ENCODE measurements at regions not wholly inside any gene's neighbourhood (a gene's known extent, or its start where the extent isn't known, plus 50 kb on each side); places are given as distances from the start of the nearest gene placed in this dataset.

GRCh38 chr14:82390586-82390985, 856.9 kb upstream of the SEL1L start:
- DNase-seq = no peak

GRCh38 chr14:82394916-82395315, 861.3 kb upstream of the SEL1L start:
- no peak for DNase-seq

- DNase-seq = no peak
Measured at GRCh38 chr14:82398256-82398655, 864.6 kb upstream of the SEL1L start.

- DNase-seq = no peak
Measured at GRCh38 chr14:82403987-82404386, 870.3 kb upstream of the SEL1L start.

- no peak for DNase-seq
Measured at GRCh38 chr14:82410064-82410463, 876.4 kb upstream of the SEL1L start.

GRCh38 chr14:82411298-82411697, 877.6 kb upstream of the SEL1L start:
- no peak for DNase-seq

GRCh38 chr14:82412545-82412944, 878.9 kb upstream of the SEL1L start:
- DNase-seq = no peak

- no peak for DNase-seq
Measured at GRCh38 chr14:82414853-82415539, 881.3 kb upstream of the SEL1L start.

- DNase-seq = no peak
Measured at GRCh38 chr14:82419933-82420332, 886.3 kb upstream of the SEL1L start.

GRCh38 chr14:82420871-82421270, 887.2 kb upstream of the SEL1L start:
- no peak for DNase-seq

GRCh38 chr14:82421286-82421685, 887.6 kb upstream of the SEL1L start:
- no peak for DNase-seq

GRCh38 chr14:82422230-82422629, 888.6 kb upstream of the SEL1L start:
- DNase-seq = no peak

GRCh38 chr14:82425261-82425660, 891.6 kb upstream of the SEL1L start:
- no peak for DNase-seq

- no peak for DNase-seq
Measured at GRCh38 chr14:82431031-82431430, 897.4 kb upstream of the SEL1L start.

GRCh38 chr14:82432301-82433105, 898.9 kb upstream of the SEL1L start:
- DNase-seq = no peak

GRCh38 chr14:82438436-82438835, 904.8 kb upstream of the SEL1L start:
- DNase-seq = no peak

GRCh38 chr14:82441270-82441669, 907.6 kb upstream of the SEL1L start:
- no peak for DNase-seq

- DNase-seq = no peak
Measured at GRCh38 chr14:82445810-82446570, 912.3 kb upstream of the SEL1L start.

- DNase-seq = no peak
Measured at GRCh38 chr14:82447586-82447985, 913.9 kb upstream of the SEL1L start.

GRCh38 chr14:82449926-82450468, 916.3 kb upstream of the SEL1L start:
- DNase-seq = no peak

- no peak for DNase-seq
Measured at GRCh38 chr14:82451675-82452074, 918.0 kb upstream of the SEL1L start.

GRCh38 chr14:82482345-82482744, 948.7 kb upstream of the SEL1L start:
- no peak for DNase-seq

- no peak for DNase-seq
Measured at GRCh38 chr14:82488473-82488872, 954.8 kb upstream of the SEL1L start.

All from stimulated activated CD8-positive, alpha-beta memory T cell treated with anti-CD3 and anti-CD28 coated beads, Interleukin-4, amount 100 ng/mL, for 48 hours (primary cell).